Gastrocnemius medialis (tissue), 4 donors: ENCODE measurements at regions not wholly inside any gene's neighbourhood (a gene's known extent, or its start where the extent isn't known, plus 50 kb on each side); places are given as distances from the start of the nearest gene placed in this dataset.

Source experiments
- POLR2A ChIP-seq, 2 donors: fragments of 450-650 bp; IDR thresholded peaks; one replicate each; pipeline ENCODE4 v1.6.1; 2017; ENCODE audit warnings: antibody characterized with exemption in 2 of 2, mild to moderate bottlenecking in 2 of 2, moderate library complexity in 2 of 2
- TF ChIP-seq, protein P1 (sequence below), 5 experiments: fragments of 450-650 bp in 3 of 5; fragments of 200-600 bp in 2 of 5; sonication (generic) in 2 of 5; IDR thresholded peaks in 4 of 5; conservative IDR thresholded peaks in 1 of 5; 1 replicate in 4 of 5; 2 replicates in 1 of 5; pipeline ENCODE4 v1.5.1; 2016 to 2019; ENCODE audit warnings: antibody characterized with exemption in 5 of 5, mild to moderate bottlenecking in 3 of 5, moderate library complexity in 3 of 5

DNA sequence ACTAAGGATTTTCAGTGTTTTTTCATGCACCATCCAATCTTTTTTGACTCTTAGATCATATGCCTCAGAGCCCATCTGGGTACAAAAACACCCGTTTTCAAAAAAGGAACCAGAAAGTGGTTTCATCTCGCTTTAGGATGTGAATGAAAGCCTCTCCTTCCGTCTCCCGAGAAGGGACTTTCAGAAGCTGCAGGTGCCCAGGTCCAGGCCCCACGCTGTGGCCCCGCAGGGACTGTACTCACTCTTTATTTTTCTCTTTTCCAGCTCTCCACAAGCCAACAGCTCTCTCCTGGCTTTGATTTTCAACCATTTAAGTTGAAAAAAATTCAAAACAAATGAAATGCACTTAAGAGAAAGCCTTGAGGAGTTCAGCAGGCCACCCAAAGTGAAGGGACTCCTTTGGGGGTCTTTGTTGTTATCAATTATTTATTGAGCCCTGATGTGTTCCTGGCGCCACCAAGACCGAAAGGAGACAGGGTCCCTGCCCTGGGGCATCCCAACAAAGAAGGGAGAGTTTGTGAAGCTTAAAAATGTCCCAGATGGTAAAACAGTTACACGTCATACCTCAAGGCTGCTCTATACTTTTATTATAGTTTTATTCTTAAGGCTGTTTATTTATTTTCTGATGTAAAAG, 467.3 kb downstream of the PREX1 start:
- no peak for TF ChIP-seq POLR2A (IDR thresholded peaks at IDR 0.05)
- TF ChIP-seq, protein P1, sequence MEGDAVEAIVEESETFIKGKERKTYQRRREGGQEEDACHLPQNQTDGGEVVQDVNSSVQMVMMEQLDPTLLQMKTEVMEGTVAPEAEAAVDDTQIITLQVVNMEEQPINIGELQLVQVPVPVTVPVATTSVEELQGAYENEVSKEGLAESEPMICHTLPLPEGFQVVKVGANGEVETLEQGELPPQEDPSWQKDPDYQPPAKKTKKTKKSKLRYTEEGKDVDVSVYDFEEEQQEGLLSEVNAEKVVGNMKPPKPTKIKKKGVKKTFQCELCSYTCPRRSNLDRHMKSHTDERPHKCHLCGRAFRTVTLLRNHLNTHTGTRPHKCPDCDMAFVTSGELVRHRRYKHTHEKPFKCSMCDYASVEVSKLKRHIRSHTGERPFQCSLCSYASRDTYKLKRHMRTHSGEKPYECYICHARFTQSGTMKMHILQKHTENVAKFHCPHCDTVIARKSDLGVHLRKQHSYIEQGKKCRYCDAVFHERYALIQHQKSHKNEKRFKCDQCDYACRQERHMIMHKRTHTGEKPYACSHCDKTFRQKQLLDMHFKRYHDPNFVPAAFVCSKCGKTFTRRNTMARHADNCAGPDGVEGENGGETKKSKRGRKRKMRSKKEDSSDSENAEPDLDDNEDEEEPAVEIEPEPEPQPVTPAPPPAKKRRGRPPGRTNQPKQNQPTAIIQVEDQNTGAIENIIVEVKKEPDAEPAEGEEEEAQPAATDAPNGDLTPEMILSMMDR (IDR thresholded peaks at IDR 0.05 in 4 of 5, conservative IDR thresholded peaks at IDR 0.05 in 1 of 5) = no peak
